K562 (cell line): ENCODE measurements at regions not wholly inside any gene's neighbourhood (a gene's known extent, or its start where the extent isn't known, plus 50 kb on each side); places are given as distances from the start of the nearest gene placed in this dataset.

Source experiments
- ATAC-seq: fragments of 200-7000 bp; cut with Tn5 transposase; 3 replicates; pipeline ENCODE4 v1.9.1; 2020; ENCODE audit warnings: moderate library complexity
- BruUV-seq: library from RNA; stranded (reverse); fragments of 400-500 nt; replicated peaks from 2 replicates; lab custom pipeline; 2021; lab: Mats Ljungman, UMichigan
- CTCF ChIA-PET: fragments of 300-600 bp; formaldehyde crosslinking; extraction: SDS; loops from one replicate; lab custom pipeline; 2021; ENCODE audit warnings: low intra/inter-chr PET ratio; lab: Yijun Ruan, JAX
- POLR2A ChIA-PET: fragments of 300-600, 350-650 bp; sonication (Branson Sonifier 250); formaldehyde crosslinking; extraction: SDS; loops from one replicate; lab custom pipeline; 2021; ENCODE audit warnings: antibody characterized with exemption, inconsistent platforms; lab: Yijun Ruan, JAX
- DNase-seq, 4 experiments: peaks; one replicate each; pipeline versions ENCODE4 v3.0.0 to v3.0.0-alpha.2; 2011 to 2018; ENCODE audit warnings: low spot score in 3 of 4, mixed read lengths in 3 of 4; ENCODE audit errors: extremely low read depth in 1 of 4
- FAIRE-seq: peaks from 2 replicates; lab custom pipeline; 2011; peaks lifted over from hg19 to GRCh38; lab: Jason Lieb, UNC
- H2AFZ ChIP-seq: 2 replicates; pipeline ENCODE4 v1.6.0; 2011; ENCODE audit warnings: low read depth, low read length, control low read depth, inconsistent platforms
- H3K27ac ChIP-seq: fragments of 200-600 bp; 3 replicates; pipeline ENCODE4 v1.8.0; 2011; ENCODE audit warnings: low read depth, mild to moderate bottlenecking, control low read depth, inconsistent platforms, low read length, moderate library complexity, mixed read lengths; ENCODE audit errors: extremely low read depth
- H3K27me3 ChIP-seq, 2 experiments: fragments of 300-600 bp in 1 of 2; 2 replicates in 1 of 2; 3 replicates in 1 of 2; pipeline versions ENCODE4 v1.6.0 to v1.8.0; 2011; ENCODE audit warnings: inconsistent platforms in 2 of 2, low read length in 2 of 2, mild to moderate bottlenecking in 1 of 2, mixed read lengths in 1 of 2, moderate library complexity in 1 of 2; ENCODE audit not compliant: control insufficient read depth in 2 of 2, insufficient read depth in 2 of 2
- H3K36me3 ChIP-seq: fragments of 300-600 bp; 3 replicates; pipeline ENCODE4 v1.8.0; 2011; ENCODE audit warnings: mild to moderate bottlenecking, low read length, inconsistent platforms; ENCODE audit not compliant: control insufficient read depth, insufficient read depth
- H3K4me1 ChIP-seq, 2 experiments: fragments of 200-600 bp in 1 of 2; replicated peaks in 1 of 2; 2 replicates in 1 of 2; 3 replicates in 1 of 2; pipeline versions ENCODE4 v1.5.1 to v1.8.0; 2011; ENCODE audit warnings: inconsistent platforms in 2 of 2, low read length in 2 of 2, mild to moderate bottlenecking in 1 of 2, mixed read lengths in 1 of 2, moderate library complexity in 1 of 2; ENCODE audit not compliant: control insufficient read depth in 2 of 2, insufficient read depth in 2 of 2
- H3K4me2 ChIP-seq: 2 replicates; pipeline ENCODE4 v1.6.1; 2011; ENCODE audit warnings: low read length, control low read depth, inconsistent platforms, mixed read lengths; ENCODE audit not compliant: insufficient read depth
- H3K4me3 ChIP-seq: fragments of 200-600 bp; sonication (generic), shearing (Covaris generic); 2 replicates; pipeline ENCODE4 v1.5.1; 2016; ENCODE audit warnings: control low read depth, inconsistent platforms
- H3K79me2 ChIP-seq: fragments of 200-600 bp; 3 replicates; pipeline ENCODE4 v1.8.0; 2011; ENCODE audit warnings: low read length, inconsistent platforms; ENCODE audit not compliant: control insufficient read depth, insufficient read depth
- H3K9ac ChIP-seq, 2 experiments: 2 replicates each; pipeline versions ENCODE4 v1.6.0 to v1.6.1; 2011; ENCODE audit warnings: low read depth in 2 of 2, low read length in 2 of 2, control low read depth in 1 of 2, inconsistent platforms in 1 of 2, mild to moderate bottlenecking in 1 of 2, mixed read lengths in 1 of 2; ENCODE audit not compliant: insufficient read depth in 1 of 2
- H3K9me1 ChIP-seq: one replicate; pipeline ENCODE4 v1.6.0; 2011; ENCODE audit warnings: inconsistent platforms, mild to moderate bottlenecking, low read length, moderate library complexity; ENCODE audit not compliant: control insufficient read depth, insufficient read depth
- H3K9me3 ChIP-seq: replicated peaks from 2 replicates; pipeline ENCODE4 v1.5.1; 2011; ENCODE audit warnings: low read depth, low read length, inconsistent platforms; ENCODE audit not compliant: control insufficient read depth, insufficient read depth
- H4K20me1 ChIP-seq: replicated peaks from 2 replicates; pipeline ENCODE4 v1.6.1; 2011; ENCODE audit warnings: low read length, inconsistent platforms, mixed read lengths; ENCODE audit not compliant: control insufficient read depth, insufficient read depth
- CBFB ChIP-seq: sonication (generic); formaldehyde crosslinking; IDR thresholded peaks from 2 replicates; pipeline ENCODE4 v1.4.0; 2020; ENCODE audit warnings: mild to moderate bottlenecking, missing genetic modification reagents
- CGGBP1 ChIP-seq: fragments of 250-450 bp; sonication (Bioruptor Pico); IDR thresholded peaks from 2 replicates; pipeline ENCODE4 v1.9.0; 2021; ENCODE audit warnings: mild to moderate bottlenecking
- ESRRA ChIP-seq: fragments of 450-650 bp; IDR thresholded peaks from 2 replicates; pipeline ENCODE4 v1.6.1; 2014; ENCODE audit warnings: low read depth, mild to moderate bottlenecking, moderate library complexity, borderline replicate concordance
- MEF2D ChIP-seq: conservative IDR thresholded peaks from 2 replicates; pipeline ENCODE4 v1.6.1; 2016; ENCODE audit warnings: low read depth, missing genetic modification characterization, missing compliant biosample characterization
- PHTF2 ChIP-seq: fragments of 250-450 bp; sonication (Bioruptor Pico); IDR thresholded peaks from 2 replicates; pipeline ENCODE4 v1.5.0; 2021; ENCODE audit warnings: mild to moderate bottlenecking
- RBM17 ChIP-seq: fragments of 200-400 bp; formaldehyde crosslinking; IDR thresholded peaks from 2 replicates; pipeline ENCODE4 v1.6.1; 2017; ENCODE audit warnings: low read depth, mild to moderate bottlenecking, low read length, borderline replicate concordance
- SIN3B ChIP-seq: fragments of 450-650 bp; IDR thresholded peaks from 2 replicates; pipeline ENCODE4 v1.6.1; 2017; ENCODE audit warnings: low read depth, mild to moderate bottlenecking, moderate library complexity
- TGIF2 ChIP-seq: sonication (generic); formaldehyde crosslinking; IDR thresholded peaks from 2 replicates; pipeline ENCODE4 v1.8.1; 2022; ENCODE audit warnings: mild to moderate bottlenecking, missing genetic modification reagents, moderate library complexity
- ZBTB8A ChIP-seq: fragments of 450-650 bp; IDR thresholded peaks from 2 replicates; pipeline ENCODE4 v1.6.1; 2018; ENCODE audit warnings: mild to moderate bottlenecking, moderate library complexity; ENCODE audit not compliant: partially characterized antibody
- ZNF707 ChIP-seq: fragments of 250-450 bp; sonication (Bioruptor Pico); conservative IDR thresholded peaks from 2 replicates; pipeline ENCODE4 v1.8.0; 2022; ENCODE audit warnings: inconsistent platforms, mild to moderate bottlenecking, moderate library complexity
- WGBS: fragments of 100-300 bp; shearing (Covaris generic); methylation state at CpG from one replicate; pipeline ENCODE4 v1.1.6; 2016; ENCODE audit warnings: low coverage, mixed read lengths; ENCODE audit not compliant: insufficient coverage; ENCODE audit errors: missing lambda C conversion rate; 5-methylcytosine and 5-hydroxymethylcytosine counted together
- in situ Hi-C: fragments of 300-500 bp; cut with MboI; formaldehyde crosslinking; loops from 4 replicates; pipeline ENCODE4 v1.15.0; 2018; ENCODE audit warnings: inconsistent platforms, mixed read lengths
- intact Hi-C: fragments of 100-400 bp; cut with micrococcal nuclease; formaldehyde crosslinking; loops from 2 replicates; pipeline ENCODE4 v1.14.2; 2022

- Histone ChIP-seq H3K9ac (no peak overlapping the region), H3K9me3 (no peaks in the 10 kb centered on the region), H3K4me1 (no peaks in the 10 kb centered on the region), H3K4me2 (no peak overlapping the region), H3K4me3 (no peak overlapping the region), H4K20me1 (no peaks in the 10 kb centered on the region), H3K9me1 (no peaks in the 10 kb centered on the region), H3K27me3 (no peaks in the 10 kb centered on the region), H2AFZ (no peak overlapping the region), H3K27ac (no peak overlapping the region), H3K79me2 (no peaks in the 10 kb centered on the region), H3K36me3 (no peaks in the 10 kb centered on the region)
- BruUV-seq: no TSS peak
- intact Hi-C loops: no loop called here
- no peak for ATAC-seq
- FAIRE-seq: no peak
- WGBS: 0% methylated on average over 2 of the region's 2 CpGs
- DNase-seq: no peak
- TF ChIP-seq SIN3B: no peak
- TF ChIP-seq TGIF2 (CRISPR knock-in tag): no peak
- ChIA-PET POLR2A (no interaction called here), CTCF (no interaction called here)
- in situ Hi-C loops: no loop called here
Observed at GRCh38 chr13:104634016-104634415, 1567.8 kb upstream of the SLC10A2 start.

GRCh38 chr13:104632736-104633135, 1566.5 kb upstream of the SLC10A2 start:
- in situ Hi-C loops: no loop called here
- no peaks in the 10 kb centered on the region for H3K27me3 ChIP-seq
- CTCF ChIA-PET: no interaction called here
- DNase-seq: no peak
- no peak overlapping the region for H3K27ac ChIP-seq
- no peak overlapping the region for H3K4me3 ChIP-seq
- H3K4me2 ChIP-seq: no peak overlapping the region
- H3K9me3 ChIP-seq: no peaks in the 10 kb centered on the region
- no TSS peak for BruUV-seq
- H3K9me1 ChIP-seq: no peaks in the 10 kb centered on the region
- 0% methylated on average over 1 of the region's 1 CpG for WGBS
- no peak overlapping the region for H2AFZ ChIP-seq
- H4K20me1 ChIP-seq: no peaks in the 10 kb centered on the region
- FAIRE-seq: no peak
- intact Hi-C loops: no loop called here
- TF ChIP-seq RBM17 (no peak), MEF2D (tag) (no peak), ZBTB8A (no peak), CBFB (CRISPR knock-in tag) (no peak), ZNF707 (CRISPR knock-in tag) (no peak), ESRRA (no peak), CGGBP1 (CRISPR knock-in tag) (no peak), PHTF2 (CRISPR knock-in tag) (no peak)
- H3K4me1 ChIP-seq: no peaks in the 10 kb centered on the region
- H3K9ac ChIP-seq: no peak overlapping the region
- POLR2A ChIA-PET: no interaction called here
- no peaks in the 10 kb centered on the region for H3K79me2 ChIP-seq
- no peaks in the 10 kb centered on the region for H3K36me3 ChIP-seq
- ATAC-seq: no peak
